Trophoblast cell (in vitro differentiated cells and primary cell): ENCODE measurements at regions not wholly inside any gene's neighbourhood (a gene's known extent, or its start where the extent isn't known, plus 50 kb on each side); places are given as distances from the start of the nearest gene placed in this dataset.

ENCODE experiments used
- DNase-seq, 2 donors: peaks; one replicate each; pipeline ENCODE4 v3.0.0-alpha.2; 2016
- H2AFZ ChIP-seq: 2 replicates; pipeline ENCODE4 v1.6.1; 2013; ENCODE audit warnings: low read length, moderate library complexity, mild to moderate bottlenecking; ENCODE audit not compliant: insufficient read depth, poor library complexity
- H2AK5ac ChIP-seq: 2 replicates; pipeline ENCODE4 v1.6.1; 2013; ENCODE audit warnings: mild to moderate bottlenecking, low read length
- H2BK120ac ChIP-seq: 2 replicates; pipeline ENCODE4 v1.6.1; 2013; ENCODE audit warnings: low read length, mild to moderate bottlenecking, moderate library complexity; ENCODE audit not compliant: insufficient read depth, poor library complexity
- H2BK12ac ChIP-seq: 2 replicates; pipeline ENCODE4 v1.6.1; 2013; ENCODE audit warnings: mild to moderate bottlenecking, low read length, moderate library complexity
- H2BK5ac ChIP-seq: 2 replicates; pipeline ENCODE4 v1.6.1; 2013; ENCODE audit warnings: low read length, low read depth, moderate library complexity, mild to moderate bottlenecking; ENCODE audit not compliant: poor library complexity
- H3K14ac ChIP-seq: 2 replicates; pipeline ENCODE4 v1.6.1; 2013; ENCODE audit warnings: mild to moderate bottlenecking, low read length
- H3K18ac ChIP-seq: 2 replicates; pipeline ENCODE4 v1.6.1; 2013; ENCODE audit warnings: mild to moderate bottlenecking, low read length
- H3K23ac ChIP-seq: 2 replicates; pipeline ENCODE4 v1.6.1; 2013; ENCODE audit warnings: low read length
- H3K27ac ChIP-seq: 2 replicates; pipeline ENCODE4 v1.5.1; 2013; ENCODE audit warnings: low read depth, mild to moderate bottlenecking, inconsistent platforms, low read length, moderate library complexity
- H3K27me3 ChIP-seq: 2 replicates; pipeline ENCODE4 v1.6.1; 2013; ENCODE audit warnings: inconsistent platforms, mild to moderate bottlenecking, low read length, moderate library complexity; ENCODE audit not compliant: insufficient read depth
- H3K36me3 ChIP-seq, 2 experiments: 1 replicate in 1 of 2; 2 replicates in 1 of 2; pipeline ENCODE4 v1.6.1; 2013; ENCODE audit warnings: low read length in 2 of 2, mild to moderate bottlenecking in 2 of 2, moderate library complexity in 1 of 2; ENCODE audit not compliant: insufficient read depth in 2 of 2, control insufficient read depth in 1 of 2
- H3K4ac ChIP-seq: 2 replicates; pipeline ENCODE4 v1.6.1; 2013; ENCODE audit warnings: low read depth, mild to moderate bottlenecking, low read length, moderate library complexity
- H3K4me1 ChIP-seq, 2 experiments: 1 replicate in 1 of 2; 2 replicates in 1 of 2; pipeline ENCODE4 v1.6.1; 2013; ENCODE audit warnings: low read length in 2 of 2, mild to moderate bottlenecking in 2 of 2, moderate library complexity in 1 of 2; ENCODE audit not compliant: insufficient read depth in 2 of 2, control insufficient read depth in 1 of 2
- H3K4me2 ChIP-seq: 2 replicates; pipeline ENCODE4 v1.6.1; 2013; ENCODE audit warnings: inconsistent platforms, mild to moderate bottlenecking, low read length, moderate library complexity
- H3K4me3 ChIP-seq: 2 replicates; pipeline ENCODE4 v1.5.1; 2013; ENCODE audit warnings: mild to moderate bottlenecking, low read depth, low read length, inconsistent platforms
- H3K79me1 ChIP-seq: one replicate; pipeline ENCODE4 v1.6.1; 2013; ENCODE audit warnings: low read length
- H3K79me2 ChIP-seq: 2 replicates; pipeline ENCODE4 v1.6.1; 2013; ENCODE audit warnings: low read length, mild to moderate bottlenecking; ENCODE audit not compliant: control insufficient read depth, insufficient read depth, poor library complexity
- H3K9ac ChIP-seq: 2 replicates; pipeline ENCODE4 v1.6.1; 2013; ENCODE audit warnings: mild to moderate bottlenecking, low read length
- H3K9me3 ChIP-seq: 2 replicates; pipeline ENCODE4 v1.6.1; 2013; ENCODE audit warnings: low read depth, mild to moderate bottlenecking, control low read depth, inconsistent platforms, low read length; ENCODE audit not compliant: insufficient read depth
- H4K12ac ChIP-seq: 2 replicates; pipeline ENCODE4 v1.6.1; 2013; ENCODE audit warnings: low read depth, mild to moderate bottlenecking, low read length, moderate library complexity
- H4K8ac ChIP-seq: 2 replicates; pipeline ENCODE4 v1.6.1; 2013; ENCODE audit warnings: low read depth, mild to moderate bottlenecking, low read length, moderate library complexity
- H4K91ac ChIP-seq: one replicate; pipeline ENCODE4 v1.6.1; 2013; ENCODE audit warnings: low read depth, mild to moderate bottlenecking, low read length, moderate library complexity
- WGBS: extraction: QIAGEN DNeasy Blood & Tissue Kit; methylation state at CpG from one replicate; pipeline ENCODE4 v1.1.7; 2013; ENCODE audit warnings: missing lambda C conversion rate; ENCODE audit not compliant: insufficient read length, insufficient coverage; ENCODE audit errors: extremely low coverage; 5-methylcytosine and 5-hydroxymethylcytosine counted together

DNA sequence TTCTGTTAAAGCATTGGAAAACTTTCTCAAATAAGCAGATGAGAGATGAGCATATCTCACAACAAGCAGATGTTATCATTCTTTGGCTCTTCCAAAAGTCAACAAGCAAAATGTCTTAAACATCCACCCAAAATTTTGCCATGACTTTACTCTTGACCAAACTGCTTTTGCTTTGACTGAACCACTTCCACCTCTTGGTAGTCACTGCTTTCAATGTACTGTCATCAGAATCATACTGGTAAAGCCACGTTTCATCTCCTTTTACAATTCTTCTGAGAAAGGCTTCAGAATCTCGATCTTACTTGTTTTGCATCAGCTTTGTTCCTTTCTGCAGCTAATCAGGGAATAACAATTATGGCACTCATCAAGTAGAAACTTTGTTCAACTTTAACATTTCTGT is 498.5 kb upstream of the GJE1 start:
- no peak overlapping the region for H3K14ac ChIP-seq
- H3K27me3 ChIP-seq, result no peaks in the 10 kb centered on the region
- WGBS, result no CpG with 5 or more reads among the region's 2 CpGs
- no peak overlapping the region for H3K4me2 ChIP-seq
- no peak for DNase-seq
- no peak overlapping the region for H2BK12ac ChIP-seq
- no peak overlapping the region for H2BK120ac ChIP-seq
- no peaks in the 10 kb centered on the region for H3K79me1 ChIP-seq
- H2AK5ac ChIP-seq, result no peak overlapping the region
- no peaks in the 10 kb centered on the region for H3K4me1 ChIP-seq
- no peaks in the 10 kb centered on the region for H3K36me3 ChIP-seq
- H3K27ac ChIP-seq, result no peak overlapping the region
- H3K4me3 ChIP-seq, result no peak overlapping the region
- no peak overlapping the region for H4K12ac ChIP-seq
- no peak overlapping the region for H4K8ac ChIP-seq
- H3K9me3 ChIP-seq, result no peaks in the 10 kb centered on the region
- H2AFZ ChIP-seq, result no peak overlapping the region
- no peaks in the 10 kb centered on the region for H3K79me2 ChIP-seq
- no peak overlapping the region for H4K91ac ChIP-seq
- H3K23ac ChIP-seq, result no peak overlapping the region
- H2BK5ac ChIP-seq, result no peak overlapping the region
- no peak overlapping the region for H3K9ac ChIP-seq
- H3K18ac ChIP-seq, result no peak overlapping the region
- H3K4ac ChIP-seq, result no peak overlapping the region

GRCh38 chr6:141624301-141624700 is 508.4 kb upstream of the GJE1 start:
- Histone ChIP-seq H3K23ac (no peak overlapping the region), H2AFZ (no peak overlapping the region), H3K27me3 (no peaks in the 10 kb centered on the region), H2BK120ac (no peak overlapping the region), H2BK12ac (no peak overlapping the region), H4K8ac (no peak overlapping the region), H2AK5ac (no peak overlapping the region), H2BK5ac (no peak overlapping the region), H3K36me3 (no peaks in the 10 kb centered on the region), H3K18ac (no peak overlapping the region), H3K4me2 (no peak overlapping the region), H3K9me3 (no peaks in the 10 kb centered on the region), H3K27ac (no peak overlapping the region), H4K12ac (no peak overlapping the region), H4K91ac (no peak overlapping the region), H3K4ac (no peak overlapping the region), H3K4me1 (no peaks in the 10 kb centered on the region), H3K79me1 (no peaks in the 10 kb centered on the region), H3K79me2 (no peaks in the 10 kb centered on the region), H3K14ac (no peak overlapping the region), H3K4me3 (no peak overlapping the region), H3K9ac (no peak overlapping the region)
- no CpG with 5 or more reads among the region's 3 CpGs for WGBS
- DNase-seq, result peak; percentile 60 to 88

DNA sequence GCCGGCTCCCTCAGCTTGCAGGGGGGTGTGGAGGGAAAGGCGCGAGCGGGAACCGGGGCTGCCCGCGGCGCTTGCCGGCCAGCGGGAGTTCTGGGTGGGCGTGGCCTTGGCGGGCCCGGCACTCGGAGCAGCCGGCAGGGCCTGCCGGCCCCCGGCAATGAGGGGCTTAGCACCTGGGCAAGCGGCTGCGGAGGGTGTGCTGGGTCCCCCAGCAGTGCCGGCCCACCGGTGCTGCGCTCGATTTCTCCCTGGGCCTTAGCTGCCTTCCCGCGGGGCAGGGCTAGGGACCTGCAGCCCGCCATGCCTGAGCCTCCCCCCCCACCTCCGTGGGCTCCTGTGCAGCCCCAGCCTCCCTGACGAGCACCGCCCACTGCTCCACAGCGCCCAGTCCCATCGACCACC is 514.5 kb upstream of the GJE1 start:
- Histone ChIP-seq H4K8ac (no peak overlapping the region), H3K36me3 (no peaks in the 10 kb centered on the region), H2AFZ (no peak overlapping the region), H3K9me3 (no peaks in the 10 kb centered on the region), H3K23ac (no peak overlapping the region), H2BK120ac (no peak overlapping the region), H4K91ac (no peak overlapping the region), H3K9ac (no peak overlapping the region), H3K18ac (no peak overlapping the region), H4K12ac (no peak overlapping the region), H3K4me1 (no peaks in the 10 kb centered on the region), H3K4me3 (no peak overlapping the region), H2AK5ac (no peak overlapping the region), H3K79me2 (no peaks in the 10 kb centered on the region), H3K79me1 (no peaks in the 10 kb centered on the region), H3K4me2 (no peak overlapping the region), H2BK5ac (no peak overlapping the region), H2BK12ac (no peak overlapping the region), H3K27me3 (no peaks in the 10 kb centered on the region), H3K4ac (no peak overlapping the region), H3K27ac (no peak overlapping the region), H3K14ac (no peak overlapping the region)
- WGBS, result no CpG with 5 or more reads among the region's 31 CpGs
- DNase-seq, result peak in 1 of 2 donors; percentile 9

DNA sequence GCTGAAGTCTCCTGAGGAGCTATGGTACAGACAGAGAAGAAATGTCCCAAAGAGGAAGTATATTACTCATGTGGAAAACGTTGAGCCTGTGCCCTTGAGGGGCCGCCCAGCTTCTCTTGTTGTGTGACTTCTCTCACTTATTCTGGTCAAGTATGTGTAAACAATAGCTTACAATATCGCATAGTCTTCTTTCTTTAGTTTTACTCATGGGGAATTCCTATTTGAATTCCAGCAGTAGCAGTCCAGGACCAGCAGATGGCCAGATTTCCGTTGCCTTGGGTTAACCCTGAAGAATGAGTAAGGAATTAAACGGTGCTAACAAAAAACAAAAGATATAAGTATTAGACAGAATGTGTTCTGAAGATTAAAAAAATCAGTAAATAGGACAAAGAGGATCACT is 522.0 kb upstream of the GJE1 start:
- no peak overlapping the region for H3K14ac ChIP-seq
- H2AFZ ChIP-seq, result no peak overlapping the region
- no peak overlapping the region for H3K18ac ChIP-seq
- no peak overlapping the region for H3K4me3 ChIP-seq
- H3K4me1 ChIP-seq, result peaks cover 0 to 9% of the 10 kb centered on the region in 2 experiments
- no peak overlapping the region for H2BK5ac ChIP-seq
- no peak overlapping the region for H2BK120ac ChIP-seq
- H3K9me3 ChIP-seq, result no peaks in the 10 kb centered on the region
- H3K23ac ChIP-seq, result no peak overlapping the region
- peaks cover 0 to 2% of the 10 kb centered on the region in 2 experiments for H3K36me3 ChIP-seq
- no peak overlapping the region for H2AK5ac ChIP-seq
- no peak overlapping the region for H3K27ac ChIP-seq
- H3K9ac ChIP-seq, result no peak overlapping the region
- H3K4ac ChIP-seq, result no peak overlapping the region
- H3K79me1 ChIP-seq, result peaks cover 2% of the 10 kb centered on the region
- H3K27me3 ChIP-seq, result no peaks in the 10 kb centered on the region
- no peak overlapping the region for H4K8ac ChIP-seq
- peak; percentile 66 to 81 for DNase-seq
- H3K79me2 ChIP-seq, result no peaks in the 10 kb centered on the region
- no peak overlapping the region for H4K12ac ChIP-seq
- no peak overlapping the region for H3K4me2 ChIP-seq
- no CpG with 5 or more reads among the region's 5 CpGs for WGBS
- no peak overlapping the region for H2BK12ac ChIP-seq
- no peak overlapping the region for H4K91ac ChIP-seq
